ENCODE measurements at regions not wholly inside any gene's neighbourhood (a gene's known extent, or its start where the extent isn't known, plus 50 kb on each side); places are given as distances from the start of the nearest gene placed in this dataset.

GRCh38 chr10:78813998-78814399 lies 254.8 kb upstream of the ZMIZ1 start:
- no TSS peak for BruUV-seq (replicated peaks)
- Histone ChIP-seq H3K9me2 (ENCODE audit: insufficient read depth, low read length) (no peaks in the 10 kb centered on the region), H3K9me3 (ENCODE audit: low read length) (no peaks in the 10 kb centered on the region), H3K36me3 (ENCODE audit: insufficient read depth, low read length) (no peaks in the 10 kb centered on the region), H3K27ac (ENCODE audit: low read depth, low read length, poor library complexity, severe bottlenecking) (no peak overlapping the region), H3K79me2 (ENCODE audit: insufficient read depth, low read depth, low read length) (no peaks in the 10 kb centered on the region), H3K4me2 (ENCODE audit: low read length) (no peak overlapping the region), H3K4me3 (ENCODE audit: low read depth, low read length, poor library complexity, severe bottlenecking) (no peak overlapping the region), H2AFZ (ENCODE audit: low read length) (no peak overlapping the region), H3K4me1 (ENCODE audit: insufficient read depth, low read length, poor library complexity, severe bottlenecking) (no peaks in the 10 kb centered on the region), H4K20me1 (ENCODE audit: insufficient read depth, low read length) (no peaks in the 10 kb centered on the region)
- ChIA-PET CTCF (ENCODE audit: unreplicated experiment) (no interaction called here), POLR2A (no interaction called here)
- intact Hi-C loops (cut with micrococcal nuclease; ENCODE audit: unreplicated experiment): no loop called here
- no peak for DNase-seq (ENCODE audit: low spot score)
- no peak for TF ChIP-seq EZH2phosphoT487 (IDR thresholded peaks at IDR 0.05; ENCODE audit: borderline replicate concordance, low read depth, low read length)
- TF ChIP-seq CTCF (conservative IDR thresholded peaks at IDR 0.05; ENCODE audit: low read length): no peak

DNA sequence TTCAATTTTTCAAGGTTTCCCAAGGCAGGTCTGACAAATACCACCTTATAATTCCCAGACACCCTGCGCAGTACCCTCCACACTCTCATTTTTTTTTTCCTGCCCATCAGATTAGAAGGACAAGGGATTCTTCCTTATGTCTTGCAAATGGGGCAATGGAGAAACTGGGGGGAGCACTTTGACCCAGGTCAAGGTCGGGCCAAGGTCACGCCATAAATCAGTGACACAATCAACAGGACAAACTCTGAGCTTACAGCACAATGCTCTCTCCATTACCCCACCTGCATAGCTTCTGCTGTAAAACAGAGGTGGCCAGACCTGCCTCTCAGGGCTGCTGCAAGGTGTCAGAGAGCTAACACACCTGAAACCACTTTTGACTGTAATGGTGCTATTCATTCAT lies 254.4 kb upstream of the ZMIZ1 start:
- Histone ChIP-seq H3K27ac (ENCODE audit: low read depth, low read length, poor library complexity, severe bottlenecking) (no peak overlapping the region), H3K79me2 (ENCODE audit: insufficient read depth, low read depth, low read length) (no peaks in the 10 kb centered on the region), H3K36me3 (ENCODE audit: insufficient read depth, low read length) (no peaks in the 10 kb centered on the region), H3K9me2 (ENCODE audit: insufficient read depth, low read length) (no peaks in the 10 kb centered on the region), H4K20me1 (ENCODE audit: insufficient read depth, low read length) (no peaks in the 10 kb centered on the region), H3K4me2 (ENCODE audit: low read length) (no peak overlapping the region), H2AFZ (ENCODE audit: low read length) (no peak overlapping the region), H3K4me1 (ENCODE audit: insufficient read depth, low read length, poor library complexity, severe bottlenecking) (no peaks in the 10 kb centered on the region), H3K9me3 (ENCODE audit: low read length) (no peaks in the 10 kb centered on the region), H3K4me3 (ENCODE audit: low read depth, low read length, poor library complexity, severe bottlenecking) (no peak overlapping the region)
- ChIA-PET CTCF (ENCODE audit: unreplicated experiment) (no interaction called here), POLR2A (interaction anchor here (0.7 kb wide), 1 partner anchor 1647 kb away, joined by 3 read pairs; no protein-coding TSS in a partner anchor)
- DNase-seq (ENCODE audit: low spot score): no peak
- intact Hi-C loops (cut with micrococcal nuclease; ENCODE audit: unreplicated experiment): no loop called here
- TF ChIP-seq EZH2phosphoT487 (IDR thresholded peaks at IDR 0.05; ENCODE audit: borderline replicate concordance, low read depth, low read length) (no peak), CTCF (conservative IDR thresholded peaks at IDR 0.05; ENCODE audit: low read length) (no peak)
- no TSS peak for BruUV-seq (replicated peaks)

DNA sequence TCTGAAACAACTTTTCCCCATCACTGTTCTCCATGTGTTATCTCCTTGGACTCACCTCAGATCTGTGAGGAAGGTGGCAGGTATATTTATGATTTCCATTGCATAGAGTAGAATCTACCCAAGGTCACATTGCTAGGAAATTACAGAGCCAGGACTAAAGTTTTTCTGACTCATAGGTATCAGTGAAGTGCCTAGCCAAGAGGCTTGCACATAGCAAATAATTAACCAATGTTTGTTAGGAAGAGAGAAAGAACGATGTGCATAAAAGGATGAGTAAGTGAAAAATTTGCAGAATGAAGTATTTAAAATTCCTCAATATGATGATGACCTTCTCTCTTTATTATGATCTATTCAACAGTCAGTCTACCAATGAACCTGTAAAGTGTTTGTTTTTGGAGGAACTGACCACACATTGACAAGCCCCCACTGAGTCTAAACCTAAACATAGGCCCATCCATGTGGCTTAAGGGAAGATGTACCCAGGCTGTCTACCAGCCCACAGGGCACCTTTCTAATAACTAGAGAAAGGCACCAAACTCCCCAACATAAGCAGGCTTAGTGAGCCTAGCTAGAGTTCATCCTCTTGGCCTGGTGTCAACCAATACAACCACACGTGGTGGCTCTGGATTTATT lies 252.9 kb upstream of the ZMIZ1 start:
- Histone ChIP-seq H3K27ac (ENCODE audit: low read depth, low read length, poor library complexity, severe bottlenecking) (no peak overlapping the region), H2AFZ (ENCODE audit: low read length) (no peak overlapping the region), H3K4me2 (ENCODE audit: low read length) (no peak overlapping the region), H3K4me1 (ENCODE audit: insufficient read depth, low read length, poor library complexity, severe bottlenecking) (no peaks in the 10 kb centered on the region), H4K20me1 (ENCODE audit: insufficient read depth, low read length) (no peaks in the 10 kb centered on the region), H3K9me3 (ENCODE audit: low read length) (no peaks in the 10 kb centered on the region), H3K79me2 (ENCODE audit: insufficient read depth, low read depth, low read length) (no peaks in the 10 kb centered on the region), H3K4me3 (ENCODE audit: low read depth, low read length, poor library complexity, severe bottlenecking) (no peak overlapping the region), H3K36me3 (ENCODE audit: insufficient read depth, low read length) (no peaks in the 10 kb centered on the region), H3K9me2 (ENCODE audit: insufficient read depth, low read length) (no peaks in the 10 kb centered on the region)
- CTCF ChIA-PET (ENCODE audit: unreplicated experiment): no interaction called here
- intact Hi-C loops (cut with micrococcal nuclease; ENCODE audit: unreplicated experiment): no loop called here
- TF ChIP-seq CTCF (conservative IDR thresholded peaks at IDR 0.05; ENCODE audit: low read length) (no peak), EZH2phosphoT487 (IDR thresholded peaks at IDR 0.05; ENCODE audit: borderline replicate concordance, low read depth, low read length) (no peak)
- no peak for DNase-seq (ENCODE audit: low spot score)
- POLR2A ChIA-PET: no interaction called here
- no TSS peak for BruUV-seq (replicated peaks)

All from OCI-LY7 (cell line).